Stimulated activated CD8-positive, alpha-beta memory T cell treated with anti-CD3 and anti-CD28 coated beads, Interleukin-12 subunit alpha, Interleukin-12 subunit beta, amount 100 ng/mL, for 24 hours (primary cell): ENCODE measurements at regions not wholly inside any gene's neighbourhood (a gene's known extent, or its start where the extent isn't known, plus 50 kb on each side); places are given as distances from the start of the nearest gene placed in this dataset.

Experiments used
- DNase-seq: peaks from one replicate; pipeline ENCODE4 v3.0.0-alpha.2; 2020; ENCODE audit errors: extremely low read depth

GRCh38 chr16:86683441-86684194 is 105.3 kb downstream of the FOXL1 start:
- DNase-seq, result no peak

- no peak for DNase-seq
These were observed 106.7 kb downstream of the FOXL1 start for GRCh38 chr16:86685076-86685475.

DNA sequence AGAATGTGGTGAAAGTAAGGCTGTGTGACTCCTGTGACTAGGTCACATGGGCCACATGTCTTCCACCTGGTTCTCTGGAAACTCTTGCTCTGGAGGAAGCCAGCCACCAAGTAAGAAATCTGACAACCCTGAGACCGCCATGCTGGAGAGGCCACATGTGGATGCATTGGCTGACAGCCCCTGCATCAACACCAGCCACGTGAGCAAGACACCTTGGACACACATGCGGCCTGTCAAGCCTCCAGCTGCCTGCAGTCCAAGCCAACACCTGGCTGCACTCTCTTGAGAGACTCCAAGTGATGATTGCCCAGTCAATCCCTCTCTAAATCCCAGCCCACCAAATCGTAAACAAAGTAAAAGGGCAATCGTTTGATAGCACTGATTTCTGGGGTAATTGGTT is 112.6 kb downstream of the FOXL1 start:
- no peak for DNase-seq

DNA sequence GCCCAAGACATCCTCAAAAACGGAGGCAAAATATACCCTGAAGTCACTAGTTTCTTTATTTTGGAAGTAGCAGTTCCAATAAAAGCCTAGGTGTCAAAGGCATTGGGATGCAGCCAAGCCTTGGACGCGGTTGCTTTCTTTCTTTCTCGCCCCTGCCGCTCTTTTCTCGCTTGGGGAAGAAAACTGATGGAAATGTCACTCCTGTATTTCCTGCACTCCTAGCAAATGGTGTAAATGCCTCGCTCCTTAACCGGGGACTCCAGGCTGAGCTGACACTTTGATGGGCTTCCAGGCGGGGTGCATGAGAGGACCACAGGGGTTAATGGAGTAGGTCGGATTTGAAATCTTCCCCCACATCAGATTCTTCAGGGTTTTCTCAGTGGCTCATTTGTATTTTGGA is 114.1 kb downstream of the FOXL1 start:
- no peak for DNase-seq

DNA sequence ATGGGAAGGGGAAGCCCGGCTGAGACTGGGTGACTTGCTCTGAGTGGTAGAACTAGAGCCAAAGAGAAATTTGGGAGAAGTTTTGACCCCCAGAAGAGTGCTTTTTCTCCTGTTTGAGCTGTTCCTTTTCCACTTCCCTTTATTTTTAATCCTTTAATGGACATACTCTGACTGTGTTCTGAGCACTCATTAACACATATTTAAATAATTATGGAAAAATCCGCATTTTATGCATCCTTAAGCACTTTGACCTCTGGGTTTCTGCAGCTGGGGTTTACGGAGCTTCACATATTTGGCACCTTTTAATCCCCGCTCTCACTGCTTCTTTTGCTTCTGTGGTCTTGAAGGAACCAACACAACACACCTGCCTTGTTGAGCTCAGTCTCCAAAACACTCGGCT is 114.7 kb downstream of the FOXL1 start:
- no peak for DNase-seq

DNA sequence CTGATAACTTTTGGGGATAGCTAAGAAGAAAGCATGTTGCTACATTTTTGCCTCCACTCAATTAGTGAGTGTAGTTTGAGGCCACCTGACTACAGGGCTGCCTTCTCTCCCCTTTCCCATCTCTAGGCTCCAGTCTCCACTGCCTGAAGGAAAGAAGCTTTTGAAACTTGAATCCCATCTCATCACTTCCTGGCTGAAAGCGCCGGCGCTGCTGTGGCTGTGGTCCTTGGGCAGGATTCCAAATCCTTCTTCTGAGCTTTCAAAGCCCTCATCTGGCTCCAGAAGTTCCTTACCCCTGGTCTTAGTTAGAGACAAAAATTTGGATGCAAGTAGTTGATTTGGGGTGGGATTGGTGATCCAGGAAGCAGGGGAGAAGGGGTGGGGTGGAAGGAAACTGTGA is 119.4 kb downstream of the FOXL1 start:
- DNase-seq, result no peak

DNA sequence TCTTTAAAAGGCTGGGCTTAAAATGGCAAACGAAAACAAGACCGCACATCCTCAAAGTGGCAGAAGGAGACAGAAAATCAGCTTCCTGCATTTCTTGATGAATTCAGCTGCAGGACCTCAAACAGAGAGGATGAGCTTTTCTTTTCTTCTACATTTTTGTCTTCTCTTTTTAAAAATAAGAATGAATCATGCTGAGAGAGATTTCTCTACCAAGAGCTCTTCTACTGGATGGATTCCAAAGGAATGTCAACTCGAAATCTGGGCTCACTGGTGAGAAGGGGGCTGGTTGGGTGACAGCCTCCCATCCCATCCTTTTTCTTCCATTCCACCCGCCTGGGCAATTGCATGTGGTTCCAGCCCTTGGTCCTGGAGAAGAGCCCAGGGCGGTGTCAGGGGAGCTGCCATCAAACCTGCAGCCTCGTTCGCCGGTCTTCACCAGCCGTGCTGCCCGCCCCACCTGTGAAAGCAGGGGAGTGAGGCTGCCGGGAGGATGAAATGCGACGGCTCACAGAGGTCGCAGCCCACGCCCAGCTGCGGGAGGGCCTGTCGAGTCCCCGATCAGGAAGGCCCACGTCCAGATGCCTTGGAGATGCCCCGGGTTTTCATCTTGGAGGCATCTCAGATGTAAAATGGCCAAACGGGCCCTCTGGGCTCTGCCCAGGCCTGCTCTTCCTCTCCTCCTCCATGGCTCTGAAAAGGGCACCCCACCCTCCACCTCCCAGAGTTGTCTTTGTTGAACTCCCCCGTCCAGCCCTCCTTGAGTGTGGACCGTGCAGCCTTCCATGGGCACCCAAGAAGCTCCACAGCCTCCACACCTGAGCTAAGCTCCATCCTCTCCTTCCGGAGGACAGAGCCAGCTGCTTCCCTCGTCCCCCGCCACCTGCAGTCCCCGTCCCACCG is 121.9 kb downstream of the FOXL1 start:
- no peak for DNase-seq

DNA sequence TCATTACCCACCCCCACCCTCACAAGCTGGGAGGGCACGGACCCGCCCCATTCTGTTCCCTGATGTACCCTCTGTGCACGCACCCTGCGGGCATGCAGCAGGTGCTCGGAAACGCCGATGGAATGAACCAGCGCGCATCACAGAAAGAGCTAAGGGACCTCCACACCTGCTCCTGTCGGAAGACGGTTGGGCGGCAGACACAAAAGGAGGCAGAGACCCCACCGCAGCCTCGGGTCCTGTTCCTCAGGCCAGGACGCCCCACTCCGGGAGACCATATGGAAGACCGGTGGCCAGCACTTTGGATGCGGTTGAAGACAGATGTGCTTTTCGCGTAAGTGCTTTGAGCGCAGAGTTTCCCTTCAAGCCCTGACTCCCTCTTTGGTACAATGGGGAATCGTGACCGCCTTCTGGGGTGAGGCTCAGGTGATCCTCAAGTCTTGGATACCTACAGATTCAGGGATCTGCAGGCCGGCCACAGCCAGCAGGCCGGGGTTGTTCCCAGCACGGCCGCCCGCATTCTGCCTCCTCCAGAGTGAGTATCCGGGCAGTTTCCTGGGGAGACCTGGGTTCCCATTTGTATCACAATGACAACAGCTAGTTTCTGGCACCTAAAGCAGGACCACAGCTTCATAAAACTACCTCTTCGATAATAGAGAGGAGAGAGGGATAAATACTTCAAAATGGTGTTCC is 123.1 kb downstream of the FOXL1 start:
- DNase-seq, result no peak

- DNase-seq, result no peak
These were observed 124.7 kb downstream of the FOXL1 start for GRCh38 chr16:86702824-86703588.

- DNase-seq, result no peak
These were observed 126.2 kb downstream of the FOXL1 start for GRCh38 chr16:86704516-86704915.

DNA sequence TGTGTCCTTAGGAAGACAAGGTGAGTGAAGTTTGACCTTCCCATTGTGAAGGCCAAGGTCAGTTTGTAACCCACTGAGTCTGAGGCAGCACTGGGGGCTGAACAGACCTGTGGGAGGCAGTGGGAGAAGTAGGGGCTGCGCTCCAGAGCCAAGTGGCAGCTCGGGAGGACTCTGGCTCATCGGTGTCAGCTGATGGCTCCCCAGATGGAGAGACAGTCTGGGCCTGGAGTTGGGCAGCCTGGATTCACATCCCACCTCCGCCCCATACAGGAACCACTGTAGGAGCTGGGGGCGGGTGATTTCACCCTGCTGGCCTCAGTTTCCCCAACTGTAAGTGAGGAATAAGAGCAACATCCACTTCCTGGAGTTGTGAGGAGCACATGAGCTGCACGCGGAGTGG is 128.4 kb downstream of the FOXL1 start:
- DNase-seq, result no peak

DNA sequence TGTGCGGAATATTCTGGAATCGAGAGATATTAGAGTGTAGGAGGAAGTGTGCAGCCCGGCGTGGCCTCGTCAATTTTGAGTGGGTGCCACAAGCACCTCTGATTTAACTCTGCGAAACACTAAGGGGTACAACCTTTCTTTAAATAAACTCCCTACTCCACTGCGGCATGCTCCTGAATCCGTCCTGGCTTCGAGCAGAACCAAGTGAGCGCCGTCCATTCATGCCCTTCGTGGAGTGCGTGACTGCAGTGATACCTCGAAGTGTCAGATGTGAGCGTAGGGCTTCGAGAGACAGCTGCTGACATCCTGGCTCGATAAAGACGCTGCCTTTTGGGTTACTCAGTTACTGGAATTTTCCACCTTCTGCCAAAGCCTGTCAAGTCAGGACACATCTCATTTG is 128.8 kb downstream of the FOXL1 start:
- DNase-seq, result no peak

- DNase-seq, result no peak
These were observed 129.2 kb downstream of the FOXL1 start for GRCh38 chr16:86707581-86707980.

DNA sequence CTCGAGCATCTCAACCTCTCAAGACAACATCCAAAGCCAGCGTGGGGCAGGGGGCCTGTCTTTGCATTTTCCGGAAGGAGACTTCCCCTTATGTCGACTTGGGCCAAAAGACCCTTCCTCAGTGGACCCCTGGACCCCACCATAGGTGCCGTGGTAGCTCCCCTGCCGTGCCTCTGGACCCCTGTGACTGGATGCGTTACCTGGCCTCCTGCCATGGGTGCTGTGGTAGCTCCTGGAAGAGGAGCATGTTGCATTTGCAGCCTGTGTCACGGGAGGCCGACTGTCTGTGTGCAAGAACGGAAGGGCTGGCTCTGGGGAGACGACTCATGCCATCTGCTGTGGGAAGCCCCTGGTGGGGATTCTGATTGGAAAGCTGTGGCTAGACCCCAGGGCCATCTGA is 130.1 kb downstream of the FOXL1 start:
- DNase-seq, result no peak

- no peak for DNase-seq
These were observed 130.8 kb downstream of the FOXL1 start for GRCh38 chr16:86709103-86709502.

- no peak for DNase-seq
These were observed 131.7 kb downstream of the FOXL1 start for GRCh38 chr16:86709902-86710601.

- DNase-seq, result no peak
These were observed 132.2 kb downstream of the FOXL1 start for GRCh38 chr16:86710602-86710950.

GRCh38 chr16:86712158-86713009 is 134.0 kb downstream of the FOXL1 start:
- DNase-seq, result no peak

DNA sequence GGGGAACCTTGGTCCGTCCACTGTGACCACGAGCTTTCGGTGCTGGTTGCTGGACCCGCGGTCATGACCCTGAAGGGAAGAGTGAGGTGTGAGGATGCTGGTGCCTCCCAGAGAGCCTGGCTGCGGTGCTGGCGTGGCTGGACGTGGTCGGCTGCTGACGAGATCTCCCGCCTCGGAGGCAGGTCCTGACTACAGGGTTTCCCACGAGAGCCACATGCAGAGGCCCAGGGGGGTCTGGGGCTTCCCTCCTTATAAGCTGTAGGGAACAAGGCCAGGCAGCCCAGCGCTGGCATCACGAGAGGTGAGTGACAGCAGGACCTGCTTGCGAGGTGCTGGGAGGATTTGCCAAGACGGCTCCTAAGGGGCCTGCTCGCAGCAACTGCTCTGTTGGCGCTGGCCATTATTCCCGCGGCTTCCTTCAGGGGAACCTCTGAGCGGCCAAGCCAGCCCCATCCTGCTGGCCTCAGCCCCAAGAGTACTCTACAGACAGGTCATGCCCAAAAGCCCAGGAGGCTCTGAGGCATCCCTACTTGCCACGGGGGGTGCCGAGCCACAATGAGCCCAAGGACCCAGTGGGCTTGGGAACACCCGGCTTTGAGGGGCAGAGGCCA is 134.8 kb downstream of the FOXL1 start:
- no peak for DNase-seq

DNA sequence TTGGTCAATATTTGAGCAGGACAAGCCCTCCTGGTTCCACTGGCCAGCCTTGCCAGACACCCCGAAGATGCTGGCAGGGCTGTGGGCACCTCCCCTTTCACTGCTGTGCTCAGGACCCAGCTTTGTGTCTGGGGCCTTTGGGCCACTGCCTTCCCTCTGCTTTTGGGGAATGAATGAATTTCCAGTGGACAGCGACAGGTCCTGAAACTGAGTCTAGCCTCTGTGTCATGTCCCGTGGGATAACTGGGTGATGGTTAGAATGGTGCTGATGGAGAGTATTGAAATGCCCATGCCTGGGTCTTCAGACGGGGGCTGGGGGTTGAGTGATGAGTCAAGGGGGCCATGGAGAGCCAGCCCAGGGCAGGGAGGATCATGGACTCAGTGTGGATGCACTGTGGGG is 135.8 kb downstream of the FOXL1 start:
- no peak for DNase-seq
